IMR-90 (cell line): ENCODE measurements at regions not wholly inside any gene's neighbourhood (a gene's known extent, or its start where the extent isn't known, plus 50 kb on each side); places are given as distances from the start of the nearest gene placed in this dataset.

Experiments used
- ATAC-seq: fragments of 200-7000 bp; cut with Tn5 transposase; 2 replicates; pipeline ENCODE4 v1.9.1; 2020; ENCODE audit warnings: low read depth, mild to moderate bottlenecking, moderate library complexity
- BruUV-seq: library from RNA; stranded (reverse); fragments of 400-500 nt; replicated peaks from 2 replicates; lab custom pipeline; 2021; lab: Mats Ljungman, UMichigan
- CTCF ChIA-PET: fragments of 300-600 bp; formaldehyde crosslinking; extraction: SDS; loops from one replicate; lab custom pipeline; 2021; ENCODE audit warnings: antibody characterized with exemption; lab: Yijun Ruan, JAX
- POLR2A ChIA-PET: fragments of 300-600 bp; sonication (Branson Sonifier 250); formaldehyde crosslinking; loops from one replicate; lab custom pipeline; 2022; ENCODE audit warnings: antibody characterized with exemption; ENCODE audit not compliant: unreplicated experiment; lab: Charles Lee
- DNase-seq: peaks from one replicate; pipeline ENCODE4 v3.0.0; 2013
- H2AFZ ChIP-seq: replicated peaks from 2 replicates; pipeline ENCODE3; 2013; ENCODE audit warnings: low read length, mild to moderate bottlenecking; ENCODE audit not compliant: poor library complexity
- H2AK5ac ChIP-seq: 2 replicates; pipeline ENCODE4 v1.6.1; 2013; ENCODE audit warnings: low read depth, low read length, inconsistent platforms
- H2AK9ac ChIP-seq: replicated peaks from 2 replicates; pipeline ENCODE3; 2013; ENCODE audit warnings: mild to moderate bottlenecking, low read depth, low read length, moderate library complexity; ENCODE audit not compliant: poor library complexity
- H2BK120ac ChIP-seq: 2 replicates; pipeline ENCODE4 v1.6.1; 2013; ENCODE audit warnings: low read depth, low read length, inconsistent platforms
- H2BK15ac ChIP-seq: 3 replicates; pipeline ENCODE4 v1.6.1; 2013; ENCODE audit warnings: low read depth, low read length, inconsistent platforms
- H2BK20ac ChIP-seq: 2 replicates; pipeline ENCODE4 v1.6.1; 2013; ENCODE audit warnings: low read depth, mild to moderate bottlenecking, inconsistent platforms, low read length, moderate library complexity
- H2BK5ac ChIP-seq: 2 replicates; pipeline ENCODE4 v1.6.1; 2013; ENCODE audit warnings: mild to moderate bottlenecking, low read depth, low read length, inconsistent platforms; ENCODE audit not compliant: poor library complexity, severe bottlenecking
- H3K14ac ChIP-seq: replicated peaks from 2 replicates; pipeline ENCODE4 v1.6.1; 2013; ENCODE audit warnings: low read depth, low read length, inconsistent platforms
- H3K18ac ChIP-seq: 2 replicates; pipeline ENCODE4 v1.6.1; 2013; ENCODE audit warnings: low read depth, low read length, control low read depth
- H3K23ac ChIP-seq: 2 replicates; pipeline ENCODE4 v1.6.1; 2013; ENCODE audit warnings: low read depth, low read length, inconsistent platforms
- H3K27ac ChIP-seq: 2 replicates; pipeline ENCODE4 v1.5.1; 2013; ENCODE audit warnings: mild to moderate bottlenecking, control low read depth, low read length; ENCODE audit not compliant: insufficient read depth
- H3K27me3 ChIP-seq: 2 replicates; pipeline ENCODE4 v1.6.1; 2013; ENCODE audit warnings: low read length; ENCODE audit not compliant: control insufficient read depth, insufficient read depth
- H3K36me3 ChIP-seq: 2 replicates; pipeline ENCODE4 v1.6.1; 2013; ENCODE audit warnings: low read length, mixed read lengths; ENCODE audit not compliant: control insufficient read depth, insufficient read depth
- H3K4ac ChIP-seq: 2 replicates; pipeline ENCODE4 v1.6.1; 2013; ENCODE audit warnings: low read depth, low read length, inconsistent platforms
- H3K4me1 ChIP-seq: 2 replicates; pipeline ENCODE4 v1.6.1; 2013; ENCODE audit warnings: low read length, mixed read lengths; ENCODE audit not compliant: control insufficient read depth, insufficient read depth
- H3K4me2 ChIP-seq: 2 replicates; pipeline ENCODE4 v1.6.1; 2013; ENCODE audit warnings: low read depth, mild to moderate bottlenecking, control low read depth, low read length, moderate library complexity
- H3K4me3 ChIP-seq: 2 replicates; pipeline ENCODE4 v1.5.1; 2013; ENCODE audit warnings: low read depth, mild to moderate bottlenecking, control low read depth, low read length, moderate library complexity; ENCODE audit not compliant: insufficient read depth
- H3K56ac ChIP-seq: 2 replicates; pipeline ENCODE4 v1.6.1; 2013; ENCODE audit warnings: low read length, inconsistent platforms; ENCODE audit not compliant: insufficient read depth; ENCODE audit errors: extremely low read depth
- H3K79me1 ChIP-seq, 2 experiments: 2 replicates each; pipeline ENCODE4 v1.6.1; 2013; ENCODE audit warnings: low read length in 2 of 2, inconsistent platforms in 1 of 2, low read depth in 1 of 2
- H3K9ac ChIP-seq: 2 replicates; pipeline ENCODE4 v1.6.1; 2013; ENCODE audit warnings: low read depth, low read length, control low read depth
- H3K9me1 ChIP-seq: 2 replicates; pipeline ENCODE4 v1.6.1; 2013; ENCODE audit warnings: low read length, inconsistent platforms; ENCODE audit not compliant: insufficient read depth
- H3K9me3 ChIP-seq: 2 replicates; pipeline ENCODE4 v1.6.1; 2013; ENCODE audit warnings: low read length; ENCODE audit not compliant: control insufficient read depth, insufficient read depth
- H4K20me1 ChIP-seq: 2 replicates; pipeline ENCODE4 v1.6.1; 2013; ENCODE audit warnings: low read length, inconsistent platforms; ENCODE audit not compliant: insufficient read depth
- H4K5ac ChIP-seq: 2 replicates; pipeline ENCODE4 v1.6.1; 2013; ENCODE audit warnings: mild to moderate bottlenecking, low read depth, low read length, control low read depth
- H4K8ac ChIP-seq, 2 experiments: 2 replicates each; pipeline ENCODE4 v1.6.1; 2013; ENCODE audit warnings: low read depth in 2 of 2, low read length in 2 of 2, control low read depth in 1 of 2, inconsistent platforms in 1 of 2
- H4K91ac ChIP-seq: 2 replicates; pipeline ENCODE4 v1.6.1; 2013; ENCODE audit warnings: low read depth, low read length, inconsistent platforms; ENCODE audit not compliant: insufficient read depth
- CEBPB ChIP-seq: IDR thresholded peaks from 2 replicates; pipeline ENCODE4 v1.6.1; 2012; ENCODE audit warnings: low read depth, low read length, improper control_type of control experiment
- FOS ChIP-seq: fragments of 150-350 bp; IDR thresholded peaks from 2 replicates; pipeline ENCODE4 v1.6.1; 2016; ENCODE audit warnings: low read depth, low read length
- MAFK ChIP-seq: IDR thresholded peaks from 2 replicates; pipeline ENCODE4 v1.6.1; 2012; ENCODE audit warnings: low read depth, low read length, improper control_type of control experiment
- MAZ ChIP-seq: IDR thresholded peaks from 2 replicates; pipeline ENCODE4 v1.6.1; 2012; ENCODE audit warnings: low read depth, mild to moderate bottlenecking, low read length, improper control_type of control experiment, moderate library complexity, borderline replicate concordance
- NFE2L2 ChIP-seq: fragments of 150-350 bp; IDR thresholded peaks from 2 replicates; pipeline ENCODE4 v1.6.1; 2016; ENCODE audit warnings: low read depth, mild to moderate bottlenecking, low read length
- RFX5 ChIP-seq: IDR thresholded peaks from 2 replicates; pipeline ENCODE4 v1.8.0; 2012; ENCODE audit warnings: low read depth, mild to moderate bottlenecking, low read length, moderate library complexity
- USF2 ChIP-seq: fragments of 150-350 bp; IDR thresholded peaks from 2 replicates; pipeline ENCODE4 v1.6.1; 2017; ENCODE audit warnings: mild to moderate bottlenecking, antibody characterized with exemption, low read length, low read depth
- WGBS, 2 experiments: methylation state at CpG; one replicate each; pipeline versions ENCODE4 v1.1.5 to v1.1.7; 2013; ENCODE audit warnings: missing lambda C conversion rate in 2 of 2; ENCODE audit not compliant: insufficient read length in 1 of 2; ENCODE audit errors: extremely low coverage in 2 of 2; 5-methylcytosine and 5-hydroxymethylcytosine counted together
- dilution Hi-C: fragments of 300-500 bp; cut with HindIII; formaldehyde crosslinking; loops from one replicate; pipeline ENCODE4 v1.14.3; 2018; ENCODE audit warnings: low sequenced_read_pairs; ENCODE audit not compliant: unreplicated experiment
- in situ Hi-C: fragments of 300-500 bp; cut with MboI; formaldehyde crosslinking; loops from 3 replicates; pipeline ENCODE4 v1.14.3; 2019; ENCODE audit warnings: low sequenced_read_pairs, inconsistent platforms, mixed read lengths
- intact Hi-C: fragments of 100-400 bp; cut with micrococcal nuclease; formaldehyde crosslinking; loops from 2 replicates; pipeline ENCODE4 v1.10.0; 2022
- TF ChIP-seq, protein P1 (sequence below): conservative IDR thresholded peaks from 2 replicates; pipeline ENCODE4 v1.5.1; 2012; ENCODE audit warnings: mild to moderate bottlenecking, low read depth, low read length, improper control_type of control experiment

DNA sequence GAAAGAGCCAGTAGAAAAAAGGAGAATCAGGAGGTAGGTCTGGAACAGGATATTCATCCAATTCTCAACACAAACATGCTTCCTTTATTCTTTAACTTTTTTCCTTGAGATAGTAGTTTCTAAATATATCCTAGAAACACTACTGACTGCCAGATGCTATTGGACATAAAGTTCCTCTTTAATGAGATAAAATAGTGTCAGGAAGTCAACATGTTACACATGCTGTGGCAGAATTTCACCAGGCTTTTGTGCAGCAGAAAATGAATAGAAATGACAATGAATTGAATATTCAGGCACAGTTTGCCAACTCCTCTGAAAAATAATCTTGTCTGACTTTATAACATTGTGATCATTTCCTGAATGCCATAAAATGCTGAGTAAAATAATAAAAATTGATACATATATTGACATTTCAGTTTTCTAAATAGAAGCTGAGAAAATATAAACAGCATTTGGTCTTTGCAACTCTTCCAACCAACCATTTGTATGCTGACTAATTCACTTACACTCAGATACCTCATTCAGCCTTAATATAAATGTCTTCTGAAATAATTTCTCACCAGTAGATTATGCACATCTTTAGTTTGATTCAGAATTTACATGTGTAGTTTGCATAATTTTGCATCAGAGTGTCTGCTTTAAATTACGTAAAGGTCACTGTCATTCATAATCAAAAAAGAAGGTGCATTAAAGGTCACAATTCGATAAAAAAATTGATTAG lies 486.1 kb upstream of the ADGRL2 start:
- no peak overlapping the region for H3K4me2 ChIP-seq
- POLR2A ChIA-PET: no interaction called here
- CTCF ChIA-PET: no interaction called here
- H3K4me3 ChIP-seq: no peak overlapping the region
- WGBS, 2 experiments: no CpG with 5 or more reads among the region's 2 CpGs
- no peaks in the 10 kb centered on the region for H3K4me1 ChIP-seq
- no peaks in the 10 kb centered on the region for H3K9me3 ChIP-seq
- dilution Hi-C loops (no loop called here), in situ Hi-C loops (no loop called here), intact Hi-C loops (loop anchor here (5.0 kb wide), 1 partner anchor 448 kb away; no protein-coding TSS in a partner anchor)
- no peak overlapping the region for H2AFZ ChIP-seq
- no peak overlapping the region for H3K56ac ChIP-seq
- no peak overlapping the region for H3K9ac ChIP-seq
- TF ChIP-seq FOS (no peak), MAZ (no peak), CEBPB (no peak), USF2 (no peak), MAFK (no peak), NFE2L2 (no peak), RFX5 (no peak)
- TF ChIP-seq, protein P1, sequence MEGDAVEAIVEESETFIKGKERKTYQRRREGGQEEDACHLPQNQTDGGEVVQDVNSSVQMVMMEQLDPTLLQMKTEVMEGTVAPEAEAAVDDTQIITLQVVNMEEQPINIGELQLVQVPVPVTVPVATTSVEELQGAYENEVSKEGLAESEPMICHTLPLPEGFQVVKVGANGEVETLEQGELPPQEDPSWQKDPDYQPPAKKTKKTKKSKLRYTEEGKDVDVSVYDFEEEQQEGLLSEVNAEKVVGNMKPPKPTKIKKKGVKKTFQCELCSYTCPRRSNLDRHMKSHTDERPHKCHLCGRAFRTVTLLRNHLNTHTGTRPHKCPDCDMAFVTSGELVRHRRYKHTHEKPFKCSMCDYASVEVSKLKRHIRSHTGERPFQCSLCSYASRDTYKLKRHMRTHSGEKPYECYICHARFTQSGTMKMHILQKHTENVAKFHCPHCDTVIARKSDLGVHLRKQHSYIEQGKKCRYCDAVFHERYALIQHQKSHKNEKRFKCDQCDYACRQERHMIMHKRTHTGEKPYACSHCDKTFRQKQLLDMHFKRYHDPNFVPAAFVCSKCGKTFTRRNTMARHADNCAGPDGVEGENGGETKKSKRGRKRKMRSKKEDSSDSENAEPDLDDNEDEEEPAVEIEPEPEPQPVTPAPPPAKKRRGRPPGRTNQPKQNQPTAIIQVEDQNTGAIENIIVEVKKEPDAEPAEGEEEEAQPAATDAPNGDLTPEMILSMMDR: no peak
- H3K4ac ChIP-seq: no peak overlapping the region
- no peak overlapping the region for H4K8ac ChIP-seq
- ATAC-seq (no peak), DNase-seq (no peak)
- H3K27me3 ChIP-seq: no peaks in the 10 kb centered on the region
- H3K36me3 ChIP-seq: no peaks in the 10 kb centered on the region
- no peak overlapping the region for H4K5ac ChIP-seq
- no TSS peak for BruUV-seq
- H2AK9ac ChIP-seq: no peak overlapping the region
- H3K79me1 ChIP-seq: no peaks in the 10 kb centered on the region
- no peak overlapping the region for H2BK20ac ChIP-seq
- H4K91ac ChIP-seq: no peak overlapping the region
- no peaks in the 10 kb centered on the region for H3K9me1 ChIP-seq
- no peak overlapping the region for H2AK5ac ChIP-seq
- no peak overlapping the region for H2BK5ac ChIP-seq
- no peak overlapping the region for H3K27ac ChIP-seq
- H3K23ac ChIP-seq: no peak overlapping the region
- no peak overlapping the region for H2BK15ac ChIP-seq
- no peak overlapping the region for H3K18ac ChIP-seq
- no peaks in the 10 kb centered on the region for H4K20me1 ChIP-seq
- H2BK120ac ChIP-seq: no peak overlapping the region
- H3K14ac ChIP-seq: no peak overlapping the region
